Astrocyte (in vitro differentiated cells and primary cell): ENCODE measurements at regions not wholly inside any gene's neighbourhood (a gene's known extent, or its start where the extent isn't known, plus 50 kb on each side); places are given as distances from the start of the nearest gene placed in this dataset.

Source experiments
- DNase-seq: peaks from one replicate; pipeline ENCODE4 v3.0.0-alpha.2; 2010; ENCODE audit warnings: low read depth
- FAIRE-seq: peaks from 2 replicates; lab custom pipeline; 2011; peaks lifted over from hg19 to GRCh38; lab: Jason Lieb, UNC
- H2AFZ ChIP-seq: 2 replicates; pipeline ENCODE4 v1.6.0; 2012; ENCODE audit warnings: low read depth, low read length, inconsistent platforms
- H3K27ac ChIP-seq: 2 replicates; pipeline ENCODE4 v1.5.1; 2011; ENCODE audit warnings: low read depth, low read length, inconsistent platforms
- H3K27me3 ChIP-seq: 2 replicates; pipeline ENCODE4 v1.6.0; 2011; ENCODE audit warnings: low read length, inconsistent platforms; ENCODE audit not compliant: insufficient read depth
- H3K36me3 ChIP-seq: 2 replicates; pipeline ENCODE4 v1.5.1; 2011; ENCODE audit warnings: low read length, inconsistent platforms; ENCODE audit not compliant: insufficient read depth
- H3K4me1 ChIP-seq: 2 replicates; pipeline ENCODE4 v1.5.1; 2011; ENCODE audit warnings: low read length, inconsistent platforms; ENCODE audit not compliant: insufficient read depth
- H3K4me2 ChIP-seq: 2 replicates; pipeline ENCODE4 v1.6.0; 2012; ENCODE audit warnings: low read length, inconsistent platforms
- H3K4me3 ChIP-seq: 2 replicates; pipeline ENCODE4 v1.5.1; 2011; ENCODE audit warnings: low read depth, mild to moderate bottlenecking, low read length, inconsistent platforms; ENCODE audit not compliant: insufficient read depth
- H3K79me2 ChIP-seq: 2 replicates; pipeline ENCODE4 v1.6.0; 2012; ENCODE audit warnings: mild to moderate bottlenecking, low read length, inconsistent platforms; ENCODE audit not compliant: insufficient read depth
- H3K9ac ChIP-seq: 2 replicates; pipeline ENCODE4 v1.6.0; 2012; ENCODE audit warnings: mild to moderate bottlenecking, low read length, inconsistent platforms
- H3K9me3 ChIP-seq: 2 replicates; pipeline ENCODE4 v1.5.1; 2012; ENCODE audit warnings: low read depth, mild to moderate bottlenecking, low read length, inconsistent platforms; ENCODE audit not compliant: insufficient read depth
- H4K20me1 ChIP-seq: 2 replicates; pipeline ENCODE4 v1.6.0; 2012; ENCODE audit warnings: low read length, inconsistent platforms; ENCODE audit not compliant: insufficient read depth
- H3K27ac Mint-ChIP-seq: one replicate; pipeline ENCODE4 v1.8.0; 2021; ENCODE audit warnings: mild to moderate bottlenecking, mixed read lengths; ENCODE audit not compliant: unreplicated experiment
- H3K27me3 Mint-ChIP-seq: one replicate; pipeline ENCODE4 v1.8.0; 2021; ENCODE audit warnings: low read depth, mixed read lengths; ENCODE audit not compliant: unreplicated experiment
- H3K36me3 Mint-ChIP-seq: one replicate; pipeline ENCODE4 v1.8.0; 2021; ENCODE audit warnings: low read depth, mixed read lengths; ENCODE audit not compliant: unreplicated experiment
- H3K4me1 Mint-ChIP-seq: one replicate; pipeline ENCODE4 v1.8.0; 2021; ENCODE audit warnings: low read depth, mixed read lengths; ENCODE audit not compliant: unreplicated experiment
- H3K4me3 Mint-ChIP-seq: one replicate; pipeline ENCODE4 v1.8.0; 2021; ENCODE audit warnings: mild to moderate bottlenecking, moderate library complexity, mixed read lengths; ENCODE audit not compliant: unreplicated experiment
- H3K9me3 Mint-ChIP-seq: one replicate; pipeline ENCODE4 v1.8.0; 2021; ENCODE audit warnings: mild to moderate bottlenecking, mixed read lengths; ENCODE audit not compliant: unreplicated experiment
- EZH2 ChIP-seq: IDR thresholded peaks from 2 replicates; pipeline ENCODE4 v1.6.1; 2012; ENCODE audit warnings: mild to moderate bottlenecking, low read length, inconsistent platforms; ENCODE audit not compliant: insufficient read depth
- TF ChIP-seq, protein P1 (sequence below): IDR thresholded peaks from 2 replicates; pipeline ENCODE4 v1.5.1; 2011; ENCODE audit warnings: low read depth, mild to moderate bottlenecking, inconsistent platforms, low read length, moderate library complexity; ENCODE audit not compliant: insufficient read depth

DNA sequence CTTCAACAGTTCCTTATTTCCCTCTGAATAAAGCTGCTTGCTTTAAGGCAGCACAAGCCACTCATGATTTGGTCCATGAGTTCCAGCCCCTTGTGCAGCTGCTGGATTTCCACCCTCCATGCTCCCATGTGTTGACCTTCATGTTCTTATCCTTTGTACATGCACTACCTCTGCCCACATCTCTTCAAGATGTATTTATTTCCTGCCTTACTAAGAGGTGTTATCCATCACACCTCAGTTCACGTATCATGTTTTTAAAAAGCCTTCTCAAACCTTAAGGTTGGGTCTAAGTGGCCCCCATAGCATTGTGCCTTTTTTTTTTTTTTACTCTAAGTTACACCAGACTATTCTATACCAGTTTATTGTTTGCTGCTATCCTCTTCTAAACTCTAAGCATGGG is 107.7 kb downstream of the SIPA1L2 start:
- no peak overlapping the region for H3K4me3 Mint-ChIP-seq
- H3K79me2 ChIP-seq, result no peaks in the 10 kb centered on the region
- H3K27ac Mint-ChIP-seq, result no peak overlapping the region

DNA sequence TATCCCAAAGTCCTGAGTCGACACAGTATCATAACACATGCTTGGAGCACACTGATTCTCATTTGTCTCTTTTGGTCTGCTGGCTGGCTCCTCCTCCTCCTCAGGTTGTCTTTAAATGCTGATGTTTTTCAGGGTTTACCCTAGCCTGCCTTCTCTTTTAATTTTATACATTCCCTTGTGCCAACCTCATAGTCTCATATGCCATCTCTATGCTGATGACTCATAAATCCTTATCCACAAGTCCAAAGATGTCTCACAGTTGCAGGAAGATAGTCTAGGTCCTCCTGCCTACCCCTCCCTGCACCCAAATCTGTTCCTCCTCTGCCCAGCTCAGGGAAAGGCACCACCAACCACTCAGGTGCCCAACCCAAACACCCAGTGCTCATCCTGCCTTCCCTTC is 108.3 kb downstream of the SIPA1L2 start:
- H3K79me2 ChIP-seq, result no peaks in the 10 kb centered on the region
- no peak overlapping the region for H3K4me2 ChIP-seq
- Mint-ChIP-seq H3K9me3 (no peaks in the 10 kb centered on the region), H3K4me1 (peaks cover 25% of the 10 kb centered on the region), H3K27ac (no peak overlapping the region), H3K36me3 (no peaks in the 10 kb centered on the region), H3K27me3 (no peaks in the 10 kb centered on the region), H3K4me3 (no peak overlapping the region)
- H3K4me1 ChIP-seq, result no peaks in the 10 kb centered on the region
- TF ChIP-seq EZH2, result no peak
- TF ChIP-seq, protein P1, sequence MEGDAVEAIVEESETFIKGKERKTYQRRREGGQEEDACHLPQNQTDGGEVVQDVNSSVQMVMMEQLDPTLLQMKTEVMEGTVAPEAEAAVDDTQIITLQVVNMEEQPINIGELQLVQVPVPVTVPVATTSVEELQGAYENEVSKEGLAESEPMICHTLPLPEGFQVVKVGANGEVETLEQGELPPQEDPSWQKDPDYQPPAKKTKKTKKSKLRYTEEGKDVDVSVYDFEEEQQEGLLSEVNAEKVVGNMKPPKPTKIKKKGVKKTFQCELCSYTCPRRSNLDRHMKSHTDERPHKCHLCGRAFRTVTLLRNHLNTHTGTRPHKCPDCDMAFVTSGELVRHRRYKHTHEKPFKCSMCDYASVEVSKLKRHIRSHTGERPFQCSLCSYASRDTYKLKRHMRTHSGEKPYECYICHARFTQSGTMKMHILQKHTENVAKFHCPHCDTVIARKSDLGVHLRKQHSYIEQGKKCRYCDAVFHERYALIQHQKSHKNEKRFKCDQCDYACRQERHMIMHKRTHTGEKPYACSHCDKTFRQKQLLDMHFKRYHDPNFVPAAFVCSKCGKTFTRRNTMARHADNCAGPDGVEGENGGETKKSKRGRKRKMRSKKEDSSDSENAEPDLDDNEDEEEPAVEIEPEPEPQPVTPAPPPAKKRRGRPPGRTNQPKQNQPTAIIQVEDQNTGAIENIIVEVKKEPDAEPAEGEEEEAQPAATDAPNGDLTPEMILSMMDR, result no peak
- no peak for DNase-seq
- no peaks in the 10 kb centered on the region for H3K27me3 ChIP-seq
- H4K20me1 ChIP-seq, result no peaks in the 10 kb centered on the region
- no peaks in the 10 kb centered on the region for H3K9me3 ChIP-seq
- H3K9ac ChIP-seq, result no peak overlapping the region
- no peaks in the 10 kb centered on the region for H3K36me3 ChIP-seq
- no peak overlapping the region for H2AFZ ChIP-seq
- H3K27ac ChIP-seq, result no peak overlapping the region
- FAIRE-seq, result no peak
- H3K4me3 ChIP-seq, result no peak overlapping the region

More for the DNA sequence above, 107.7 kb downstream of the SIPA1L2 start:
- Histone ChIP-seq H3K9me3 (no peaks in the 10 kb centered on the region), H3K4me3 (no peak overlapping the region), H3K36me3 (no peaks in the 10 kb centered on the region), H3K4me1 (no peaks in the 10 kb centered on the region), H3K4me2 (no peak overlapping the region), H4K20me1 (no peaks in the 10 kb centered on the region), H2AFZ (no peak overlapping the region), H3K9ac (no peak overlapping the region), H3K27me3 (no peaks in the 10 kb centered on the region), H3K27ac (no peak overlapping the region)
- no peaks in the 10 kb centered on the region for H3K9me3 Mint-ChIP-seq
- no peaks in the 10 kb centered on the region for H3K27me3 Mint-ChIP-seq
- TF ChIP-seq EZH2, result no peak
- TF ChIP-seq, protein P1, result no peak
- DNase-seq, result no peak
- FAIRE-seq, result no peak
- H3K36me3 Mint-ChIP-seq, result no peaks in the 10 kb centered on the region
- peaks cover 30% of the 10 kb centered on the region for H3K4me1 Mint-ChIP-seq

DNA sequence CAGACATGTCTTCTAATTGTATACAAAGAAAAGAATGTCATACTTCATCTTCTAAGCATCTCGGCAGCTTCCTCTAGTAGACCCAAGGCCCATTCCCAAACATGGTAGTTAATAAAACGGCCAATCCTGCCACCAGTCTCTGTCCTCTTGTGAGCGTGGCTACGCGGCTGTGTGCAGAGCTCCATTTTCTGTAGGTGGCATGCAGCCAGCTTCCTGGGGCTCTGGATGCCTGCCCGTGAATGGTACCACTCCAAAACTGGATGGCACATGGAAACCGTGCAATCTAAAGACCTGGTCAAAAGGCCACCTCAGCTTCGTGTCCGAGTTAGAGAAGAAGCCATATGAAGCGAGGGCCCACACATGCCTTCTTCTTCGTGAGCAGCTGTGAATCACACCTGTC is 110.7 kb downstream of the SIPA1L2 start:
- TF ChIP-seq, protein P1, result no peak
- no peak for TF ChIP-seq EZH2

More for the DNA sequence above, 110.7 kb downstream of the SIPA1L2 start:
- Mint-ChIP-seq H3K36me3 (peaks cover 8% of the 10 kb centered on the region), H3K4me1 (peaks cover 25% of the 10 kb centered on the region), H3K27ac (no peak overlapping the region), H3K9me3 (no peaks in the 10 kb centered on the region), H3K27me3 (no peaks in the 10 kb centered on the region), H3K4me3 (no peak overlapping the region)
- Histone ChIP-seq H3K27ac (no peak overlapping the region), H3K9me3 (no peaks in the 10 kb centered on the region), H3K4me2 (no peak overlapping the region), H3K36me3 (no peaks in the 10 kb centered on the region), H3K9ac (no peak overlapping the region), H3K4me1 (no peaks in the 10 kb centered on the region), H3K79me2 (no peaks in the 10 kb centered on the region), H3K27me3 (no peaks in the 10 kb centered on the region), H2AFZ (no peak overlapping the region), H3K4me3 (no peak overlapping the region), H4K20me1 (no peaks in the 10 kb centered on the region)
- no peak for DNase-seq
- FAIRE-seq, result no peak
